ENCODE measurements at regions not wholly inside any gene's neighbourhood (a gene's known extent, or its start where the extent isn't known, plus 50 kb on each side); places are given as distances from the start of the nearest gene placed in this dataset.

DNA sequence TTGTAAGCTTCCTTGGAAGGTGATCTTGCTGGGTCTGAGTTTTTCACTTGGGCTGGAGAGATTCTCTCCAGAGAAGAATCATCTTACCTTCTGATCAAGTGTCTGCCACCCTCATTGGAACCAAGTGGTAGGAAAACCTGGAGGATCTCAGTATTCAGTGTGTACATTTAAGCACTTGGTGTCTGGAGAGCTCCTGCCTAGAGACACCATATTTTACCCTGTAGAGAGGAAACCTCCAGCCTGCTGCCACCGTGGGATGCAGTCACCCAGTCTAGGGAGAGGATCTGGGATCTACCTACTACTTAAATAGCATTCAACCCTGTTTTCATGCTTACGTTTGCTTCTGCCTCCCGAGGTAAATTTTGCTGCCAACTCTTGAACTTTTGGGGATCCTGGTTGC is 274.3 kb downstream of the SV2B start:
- DNase-seq (ENCODE audit: low read depth): no peak
- TF ChIP-seq, protein P1, sequence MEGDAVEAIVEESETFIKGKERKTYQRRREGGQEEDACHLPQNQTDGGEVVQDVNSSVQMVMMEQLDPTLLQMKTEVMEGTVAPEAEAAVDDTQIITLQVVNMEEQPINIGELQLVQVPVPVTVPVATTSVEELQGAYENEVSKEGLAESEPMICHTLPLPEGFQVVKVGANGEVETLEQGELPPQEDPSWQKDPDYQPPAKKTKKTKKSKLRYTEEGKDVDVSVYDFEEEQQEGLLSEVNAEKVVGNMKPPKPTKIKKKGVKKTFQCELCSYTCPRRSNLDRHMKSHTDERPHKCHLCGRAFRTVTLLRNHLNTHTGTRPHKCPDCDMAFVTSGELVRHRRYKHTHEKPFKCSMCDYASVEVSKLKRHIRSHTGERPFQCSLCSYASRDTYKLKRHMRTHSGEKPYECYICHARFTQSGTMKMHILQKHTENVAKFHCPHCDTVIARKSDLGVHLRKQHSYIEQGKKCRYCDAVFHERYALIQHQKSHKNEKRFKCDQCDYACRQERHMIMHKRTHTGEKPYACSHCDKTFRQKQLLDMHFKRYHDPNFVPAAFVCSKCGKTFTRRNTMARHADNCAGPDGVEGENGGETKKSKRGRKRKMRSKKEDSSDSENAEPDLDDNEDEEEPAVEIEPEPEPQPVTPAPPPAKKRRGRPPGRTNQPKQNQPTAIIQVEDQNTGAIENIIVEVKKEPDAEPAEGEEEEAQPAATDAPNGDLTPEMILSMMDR (IDR thresholded peaks at IDR 0.05; ENCODE audit: low read depth, low read length, missing control alignments): no peak
- no peak overlapping the region for H3K4me3 ChIP-seq (ENCODE audit: low read depth, low read length)

DNA sequence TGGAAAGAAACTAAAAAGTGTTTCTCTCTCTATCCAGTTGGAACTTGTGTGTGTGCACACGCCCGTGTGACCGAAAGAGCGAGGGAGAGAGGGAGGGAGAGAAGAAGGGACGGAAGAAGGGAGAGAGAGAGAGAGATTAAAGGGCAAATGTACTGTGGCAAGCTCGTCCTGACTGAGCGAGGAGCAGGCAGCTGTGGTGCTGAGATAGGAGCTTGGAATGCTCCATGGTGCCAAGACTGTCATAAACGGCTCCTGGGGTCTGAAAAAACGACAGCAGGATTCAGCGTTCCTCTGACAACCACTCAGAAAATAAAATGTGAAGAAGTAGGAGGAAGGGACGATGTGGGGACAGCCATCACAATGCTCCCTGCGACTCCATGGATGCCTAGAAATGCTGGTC is 276.0 kb downstream of the SV2B start:
- TF ChIP-seq, protein P1 (IDR thresholded peaks at IDR 0.05; ENCODE audit: low read depth, low read length, missing control alignments): no peak
- no peak overlapping the region for H3K4me3 ChIP-seq (ENCODE audit: low read depth, low read length)
- no peak for DNase-seq (ENCODE audit: low read depth)

DNA sequence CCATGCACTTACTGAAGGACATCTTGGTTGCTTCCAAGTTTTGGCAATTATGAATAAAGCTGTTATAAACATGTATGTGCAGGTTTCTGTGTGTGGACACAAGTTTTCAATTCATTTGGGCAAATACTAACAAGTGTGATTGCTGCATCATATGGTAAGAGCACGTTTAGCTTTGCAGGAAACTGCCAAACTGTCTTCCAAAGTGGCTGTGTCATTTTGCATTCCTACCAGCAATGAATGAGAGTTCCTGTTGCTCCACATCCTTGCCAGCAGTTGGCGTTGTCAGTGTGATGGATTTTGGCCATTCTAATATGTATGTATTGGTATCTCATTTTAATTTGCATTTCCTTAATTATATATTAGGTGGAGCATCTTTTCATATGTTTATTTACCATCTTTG is 280.1 kb downstream of the SV2B start:
- no peak for DNase-seq (ENCODE audit: low read depth)
- TF ChIP-seq, protein P1 (IDR thresholded peaks at IDR 0.05; ENCODE audit: low read depth, low read length, missing control alignments): no peak
- H3K4me3 ChIP-seq (ENCODE audit: low read depth, low read length): no peak overlapping the region

DNA sequence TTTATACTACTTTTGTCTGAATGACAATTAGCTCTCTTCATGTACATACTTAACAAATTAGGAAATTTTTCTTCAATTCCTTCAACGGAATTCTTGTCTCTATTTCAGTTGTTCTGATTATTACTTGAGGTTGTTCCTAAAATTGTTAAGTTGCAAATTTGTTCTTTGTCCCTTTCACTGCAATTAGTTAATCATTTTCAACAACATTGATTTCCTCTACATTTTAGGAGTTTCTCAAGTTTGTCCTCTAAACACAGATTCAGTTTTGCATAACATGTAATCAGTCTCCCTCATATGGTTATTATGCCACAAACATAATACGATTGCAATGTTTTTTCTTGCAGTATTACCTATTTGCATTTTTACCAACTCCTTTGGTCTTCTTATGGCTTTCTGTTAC is 283.5 kb downstream of the SV2B start:
- DNase-seq (ENCODE audit: low read depth): no peak
- TF ChIP-seq, protein P1 (IDR thresholded peaks at IDR 0.05; ENCODE audit: low read depth, low read length, missing control alignments): no peak

DNA sequence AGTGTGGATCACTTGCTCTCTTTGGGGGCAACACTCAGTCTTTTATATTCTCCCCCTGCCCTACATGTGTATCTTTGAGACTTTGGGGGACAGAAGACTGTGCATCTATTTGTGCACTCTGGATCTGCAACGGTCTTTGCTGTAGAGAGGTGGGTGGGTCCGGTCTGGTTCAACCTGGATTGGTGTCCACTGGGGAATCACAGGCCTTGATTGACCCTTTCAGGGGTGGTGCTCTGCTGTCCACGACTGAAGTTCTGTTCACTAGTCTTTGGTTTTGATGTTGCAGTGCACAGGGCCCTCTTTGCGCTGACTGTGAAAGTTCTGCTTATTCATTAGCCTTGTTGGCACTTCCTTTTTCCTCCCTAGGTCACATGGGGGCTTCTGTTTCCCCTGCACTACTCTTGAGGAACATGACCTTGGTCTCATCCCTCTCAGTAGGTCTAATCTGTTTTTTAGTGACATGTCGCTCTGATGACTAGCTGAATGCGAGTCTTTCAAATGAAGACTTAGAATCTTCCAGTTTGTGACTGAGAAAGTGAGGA is 284.2 kb downstream of the SV2B start:
- no peak overlapping the region for H3K4me3 ChIP-seq (ENCODE audit: low read depth, low read length)
- DNase-seq (ENCODE audit: low read depth): no peak
- TF ChIP-seq, protein P1 (IDR thresholded peaks at IDR 0.05; ENCODE audit: low read depth, low read length, missing control alignments): no peak

More for the DNA sequence above, 283.5 kb downstream of the SV2B start:
- no peak overlapping the region for H3K4me3 ChIP-seq (ENCODE audit: low read depth, low read length)

DNA sequence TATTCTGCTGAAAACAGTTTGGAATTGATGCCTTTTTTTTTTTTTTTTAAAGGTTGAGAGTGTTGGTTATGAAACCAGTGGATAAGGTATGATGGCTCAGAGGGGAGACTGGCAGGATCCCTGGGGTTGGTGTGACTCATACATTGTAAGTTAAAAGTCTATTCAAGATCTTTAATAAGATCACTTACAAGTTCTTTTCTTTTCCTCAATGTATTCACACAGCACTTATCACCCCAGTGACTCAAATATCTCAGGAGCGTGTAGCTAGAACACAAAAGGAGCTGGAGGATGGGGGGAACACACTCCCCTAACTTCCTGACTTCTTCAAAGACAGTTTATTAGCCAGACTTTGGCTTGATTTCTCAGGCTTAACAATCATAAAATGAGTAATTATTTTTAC is 285.3 kb downstream of the SV2B start:
- TF ChIP-seq, protein P1 (IDR thresholded peaks at IDR 0.05; ENCODE audit: low read depth, low read length, missing control alignments): no peak
- DNase-seq (ENCODE audit: low read depth): no peak
- no peak overlapping the region for H3K4me3 ChIP-seq (ENCODE audit: low read depth, low read length)

DNA sequence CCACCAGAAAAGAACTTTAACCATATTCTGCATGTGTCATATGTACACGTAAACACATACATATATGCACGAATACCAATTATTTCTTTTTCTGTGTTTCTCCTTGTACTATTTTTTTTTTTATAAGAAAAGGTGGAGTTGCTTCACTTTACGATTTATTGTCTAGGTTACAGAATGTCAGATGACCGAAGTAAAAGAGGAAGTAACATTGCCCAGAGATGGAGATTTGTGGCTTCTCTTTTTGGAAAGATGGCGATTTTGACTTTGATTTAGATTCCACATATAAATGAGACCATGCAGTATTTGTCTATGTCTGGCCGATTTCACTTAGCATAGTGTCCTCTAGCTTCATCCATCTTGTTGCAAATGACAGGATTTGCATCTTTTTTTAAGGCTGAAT is 293.1 kb downstream of the SV2B start:
- DNase-seq (ENCODE audit: low read depth): no peak
- H3K4me3 ChIP-seq (ENCODE audit: low read depth, low read length): no peak overlapping the region
- TF ChIP-seq, protein P1 (IDR thresholded peaks at IDR 0.05; ENCODE audit: low read depth, low read length, missing control alignments): no peak

Measured in GM12864 (cell line).